Muscle of back (tissue), 3 donors: ENCODE measurements at regions not wholly inside any gene's neighbourhood (a gene's known extent, or its start where the extent isn't known, plus 50 kb on each side); places are given as distances from the start of the nearest gene placed in this dataset.

Experiments used
- DNase-seq, 3 donors: peaks; one replicate each; pipeline versions ENCODE4 v3.0.0 to v3.0.0-alpha.2; 2013

GRCh38 chr2:16012029-16012596 is 71.8 kb downstream of the MYCN start:
- DNase-seq, result no peak

- no peak for DNase-seq
Measured at GRCh38 chr2:16011621-16011960, 71.2 kb downstream of the MYCN start.

GRCh38 chr2:16010951-16011620 is 70.7 kb downstream of the MYCN start:
- no peak for DNase-seq

GRCh38 chr2:16010011-16010410 is 69.7 kb downstream of the MYCN start:
- no peak for DNase-seq

- DNase-seq, result no peak
Measured at GRCh38 chr2:16009560-16009959, 69.2 kb downstream of the MYCN start.

GRCh38 chr2:16008856-16009255 is 68.5 kb downstream of the MYCN start:
- no peak for DNase-seq

GRCh38 chr2:16008331-16008850 is 68.0 kb downstream of the MYCN start:
- DNase-seq, result no peak

GRCh38 chr2:16007167-16007934 is 67.0 kb downstream of the MYCN start:
- no peak for DNase-seq

GRCh38 chr2:16006537-16007166 is 66.3 kb downstream of the MYCN start:
- no peak for DNase-seq

- DNase-seq, result no peak
Measured at GRCh38 chr2:16005816-16006536, 65.6 kb downstream of the MYCN start.

- DNase-seq, result no peak
Measured at GRCh38 chr2:16005389-16005788, 65.0 kb downstream of the MYCN start.

- no peak for DNase-seq
Measured at GRCh38 chr2:16003809-16004208, 63.5 kb downstream of the MYCN start.

- no peak for DNase-seq
Measured at GRCh38 chr2:16003152-16003551, 62.8 kb downstream of the MYCN start.

- no peak for DNase-seq
Measured at GRCh38 chr2:16002575-16002974, 62.2 kb downstream of the MYCN start.

GRCh38 chr2:16002144-16002543 is 61.8 kb downstream of the MYCN start:
- no peak for DNase-seq

GRCh38 chr2:16000642-16001041 is 60.3 kb downstream of the MYCN start:
- DNase-seq, result no peak

- no peak for DNase-seq
Measured at GRCh38 chr2:15999596-16000469, 59.5 kb downstream of the MYCN start.

GRCh38 chr2:15997728-15998280 is 57.5 kb downstream of the MYCN start:
- DNase-seq, result no peak

- DNase-seq, result no peak
Measured at GRCh38 chr2:15996536-15997423, 56.4 kb downstream of the MYCN start.
